ENCODE measurements at regions not wholly inside any gene's neighbourhood (a gene's known extent, or its start where the extent isn't known, plus 50 kb on each side); places are given as distances from the start of the nearest gene placed in this dataset.
A peak's percentile ranks its signal among the peaks of the same experiment; 100 is the strongest.

GRCh38 chr11:116294630-116295029 lies 478.2 kb downstream of the BUD13 start:
- Histone ChIP-seq H3K27ac (no peak overlapping the region), H4K20me1 (ENCODE audit: low read depth) (no peaks in the 10 kb centered on the region), H3K79me2 (ENCODE audit: low read depth) (no peaks in the 10 kb centered on the region), H3K9me3 (ENCODE audit: low read depth) (no peaks in the 10 kb centered on the region), H3K27me3 (no peaks in the 10 kb centered on the region), H3K4me1 (no peaks in the 10 kb centered on the region), H3K9ac (no peak overlapping the region), H3K36me3 (no peaks in the 10 kb centered on the region), H3K4me3 (no peak overlapping the region), H3F3A (ENCODE audit: low read depth) (no peaks in the 10 kb centered on the region), H3K4me2 (no peak overlapping the region), H2AFZ (replicated peaks) (no peak overlapping the region)
- Mint-ChIP-seq H3K36me3 (peaks cover 3% of the 10 kb centered on the region), H3K4me3 (no peak overlapping the region), H3K27me3 (ENCODE audit: insufficient read depth, low read depth) (no peaks in the 10 kb centered on the region), H3K4me1 (peaks cover 6% of the 10 kb centered on the region), H3K9me3 (peaks cover 6% of the 10 kb centered on the region), H3K27ac (no peak overlapping the region)
- DNase-seq (ENCODE audit: low spot score), result no peak
- TF ChIP-seq, protein P1, sequence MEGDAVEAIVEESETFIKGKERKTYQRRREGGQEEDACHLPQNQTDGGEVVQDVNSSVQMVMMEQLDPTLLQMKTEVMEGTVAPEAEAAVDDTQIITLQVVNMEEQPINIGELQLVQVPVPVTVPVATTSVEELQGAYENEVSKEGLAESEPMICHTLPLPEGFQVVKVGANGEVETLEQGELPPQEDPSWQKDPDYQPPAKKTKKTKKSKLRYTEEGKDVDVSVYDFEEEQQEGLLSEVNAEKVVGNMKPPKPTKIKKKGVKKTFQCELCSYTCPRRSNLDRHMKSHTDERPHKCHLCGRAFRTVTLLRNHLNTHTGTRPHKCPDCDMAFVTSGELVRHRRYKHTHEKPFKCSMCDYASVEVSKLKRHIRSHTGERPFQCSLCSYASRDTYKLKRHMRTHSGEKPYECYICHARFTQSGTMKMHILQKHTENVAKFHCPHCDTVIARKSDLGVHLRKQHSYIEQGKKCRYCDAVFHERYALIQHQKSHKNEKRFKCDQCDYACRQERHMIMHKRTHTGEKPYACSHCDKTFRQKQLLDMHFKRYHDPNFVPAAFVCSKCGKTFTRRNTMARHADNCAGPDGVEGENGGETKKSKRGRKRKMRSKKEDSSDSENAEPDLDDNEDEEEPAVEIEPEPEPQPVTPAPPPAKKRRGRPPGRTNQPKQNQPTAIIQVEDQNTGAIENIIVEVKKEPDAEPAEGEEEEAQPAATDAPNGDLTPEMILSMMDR (IDR thresholded peaks at IDR 0.05), result no peak
- TF ChIP-seq EZH2phosphoT487 (IDR thresholded peaks at IDR 0.05) (no peak), EZH2 (IDR thresholded peaks at IDR 0.05) (no peak)

DNA sequence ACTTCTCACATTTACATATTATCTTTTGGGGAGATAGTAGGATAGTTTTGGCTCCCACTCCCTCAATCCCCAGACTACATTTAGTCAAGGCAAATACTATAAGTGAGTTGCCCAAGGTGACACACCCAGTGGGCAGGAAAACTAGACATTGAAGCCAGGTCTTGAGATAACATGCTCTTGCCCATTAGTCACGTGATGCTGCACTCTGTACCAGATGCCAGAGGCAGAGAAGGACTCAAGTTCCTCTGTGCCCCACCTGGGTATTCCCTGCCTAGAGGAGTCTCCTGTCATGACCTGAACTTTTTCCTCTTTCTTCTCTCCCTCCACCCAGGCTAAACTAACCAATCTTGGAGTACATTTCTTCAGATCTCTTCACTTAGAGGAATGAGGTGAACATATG lies 484.9 kb downstream of the BUD13 start:
- H3K27ac Mint-ChIP-seq, result no peak overlapping the region
- H4K20me1 ChIP-seq (ENCODE audit: low read depth), result no peaks in the 10 kb centered on the region
- no peaks in the 10 kb centered on the region for H3K27me3 ChIP-seq
- H3K4me1 Mint-ChIP-seq, result peaks cover 19% of the 10 kb centered on the region
- TF ChIP-seq, protein P1 (IDR thresholded peaks at IDR 0.05), result no peak
- TF ChIP-seq EZH2phosphoT487 (IDR thresholded peaks at IDR 0.05) (no peak), EZH2 (IDR thresholded peaks at IDR 0.05) (no peak)
- H3K4me3 Mint-ChIP-seq, result no peak overlapping the region
- H3K27me3 Mint-ChIP-seq (ENCODE audit: insufficient read depth, low read depth), result no peaks in the 10 kb centered on the region
- H3K9me3 ChIP-seq (ENCODE audit: low read depth), result no peaks in the 10 kb centered on the region
- no peak overlapping the region for H3K4me2 ChIP-seq
- no peaks in the 10 kb centered on the region for H3K79me2 ChIP-seq (ENCODE audit: low read depth)
- H3K36me3 ChIP-seq, result no peaks in the 10 kb centered on the region
- DNase-seq (ENCODE audit: low spot score), result no peak
- H3F3A ChIP-seq (ENCODE audit: low read depth), result no peaks in the 10 kb centered on the region
- H3K4me1 ChIP-seq, result no peaks in the 10 kb centered on the region
- H3K9me3 Mint-ChIP-seq, result peaks cover 11% of the 10 kb centered on the region
- no peak overlapping the region for H3K4me3 ChIP-seq
- no peak overlapping the region for H2AFZ ChIP-seq (replicated peaks)
- no peak overlapping the region for H3K9ac ChIP-seq
- no peak overlapping the region for H3K27ac ChIP-seq
- peaks cover 3% of the 10 kb centered on the region for H3K36me3 Mint-ChIP-seq

- DNase-seq (ENCODE audit: low spot score), result no peak
- Mint-ChIP-seq H3K27ac (peak overlapping the region; percentile 31), H3K36me3 (no peaks in the 10 kb centered on the region), H3K9me3 (peaks cover 7% of the 10 kb centered on the region), H3K27me3 (ENCODE audit: insufficient read depth, low read depth) (no peaks in the 10 kb centered on the region), H3K4me1 (peaks cover 20% of the 10 kb centered on the region), H3K4me3 (no peak overlapping the region)
- H4K20me1 ChIP-seq (ENCODE audit: low read depth), result no peaks in the 10 kb centered on the region
- H3K27me3 ChIP-seq, result no peaks in the 10 kb centered on the region
- H3K36me3 ChIP-seq, result no peaks in the 10 kb centered on the region
- H3F3A ChIP-seq (ENCODE audit: low read depth), result no peaks in the 10 kb centered on the region
- H3K79me2 ChIP-seq (ENCODE audit: low read depth), result no peaks in the 10 kb centered on the region
- no peaks in the 10 kb centered on the region for H3K4me1 ChIP-seq
- no peak overlapping the region for H3K9ac ChIP-seq
- no peak overlapping the region for H3K4me2 ChIP-seq
- no peaks in the 10 kb centered on the region for H3K9me3 ChIP-seq (ENCODE audit: low read depth)
- no peak overlapping the region for H3K27ac ChIP-seq
- no peak overlapping the region for H2AFZ ChIP-seq (replicated peaks)
- no peak overlapping the region for H3K4me3 ChIP-seq
- TF ChIP-seq EZH2phosphoT487 (IDR thresholded peaks at IDR 0.05) (no peak), EZH2 (IDR thresholded peaks at IDR 0.05) (no peak)
- TF ChIP-seq, protein P1 (IDR thresholded peaks at IDR 0.05), result no peak
Measured at GRCh38 chr11:116285026-116285425, 487.8 kb downstream of the BUD13 start.
